Type B pancreatic cell (in vitro differentiated cells): ENCODE measurements at regions not wholly inside any gene's neighbourhood (a gene's known extent, or its start where the extent isn't known, plus 50 kb on each side); places are given as distances from the start of the nearest gene placed in this dataset.

Source experiments
- DNase-seq: peaks from one replicate; pipeline ENCODE4 v3.0.0; 2021; ENCODE audit warnings: mixed read lengths; ENCODE audit not compliant: unreplicated experiment; ENCODE audit errors: extremely low spot score
- H3K27ac Mint-ChIP-seq: 2 replicates; pipeline ENCODE4 v1.8.0; 2021; ENCODE audit warnings: mild to moderate bottlenecking, mixed read lengths
- H3K27me3 Mint-ChIP-seq: 2 replicates; pipeline ENCODE4 v1.8.0; 2021; ENCODE audit warnings: mixed read lengths
- H3K36me3 Mint-ChIP-seq: 2 replicates; pipeline ENCODE4 v1.8.0; 2021; ENCODE audit warnings: mixed read lengths
- H3K4me1 Mint-ChIP-seq: one replicate; pipeline ENCODE4 v1.8.0; 2021; ENCODE audit warnings: mixed read lengths; ENCODE audit not compliant: unreplicated experiment
- H3K4me3 Mint-ChIP-seq: 2 replicates; pipeline ENCODE4 v1.8.0; 2021; ENCODE audit warnings: mild to moderate bottlenecking, mixed read lengths
- H3K9me3 Mint-ChIP-seq: 2 replicates; pipeline ENCODE4 v1.8.0; 2021; ENCODE audit warnings: mixed read lengths
- TF ChIP-seq, protein P1 (sequence below): fragments of 200-600 bp; sonication (generic); conservative IDR thresholded peaks from 2 replicates; pipeline ENCODE4 v1.5.0; 2021; ENCODE audit warnings: antibody characterized with exemption, mild to moderate bottlenecking

DNA sequence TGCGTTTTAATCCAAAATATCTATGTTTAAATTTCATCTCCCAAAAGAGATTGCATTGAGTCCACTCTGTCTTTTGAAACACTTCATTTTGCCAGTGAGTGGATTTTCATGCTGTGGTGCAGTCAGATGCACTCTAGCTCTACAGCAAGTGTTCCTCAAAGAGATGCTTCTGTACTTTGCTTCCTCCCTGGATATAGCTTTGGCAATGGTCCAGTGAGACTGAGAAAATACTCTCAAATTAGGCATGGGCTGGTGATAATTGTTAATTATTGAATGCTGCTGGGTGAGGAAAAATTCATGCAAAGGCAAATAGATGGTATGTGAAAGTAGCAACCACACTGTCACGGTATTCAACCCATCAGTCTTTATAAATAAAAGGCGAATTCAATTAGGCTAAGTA lies 396.9 kb downstream of the ADGRL2 start:
- no peak overlapping the region for H3K27ac Mint-ChIP-seq
- no peaks in the 10 kb centered on the region for H3K27me3 Mint-ChIP-seq
- DNase-seq, result no peak
- TF ChIP-seq, protein P1, sequence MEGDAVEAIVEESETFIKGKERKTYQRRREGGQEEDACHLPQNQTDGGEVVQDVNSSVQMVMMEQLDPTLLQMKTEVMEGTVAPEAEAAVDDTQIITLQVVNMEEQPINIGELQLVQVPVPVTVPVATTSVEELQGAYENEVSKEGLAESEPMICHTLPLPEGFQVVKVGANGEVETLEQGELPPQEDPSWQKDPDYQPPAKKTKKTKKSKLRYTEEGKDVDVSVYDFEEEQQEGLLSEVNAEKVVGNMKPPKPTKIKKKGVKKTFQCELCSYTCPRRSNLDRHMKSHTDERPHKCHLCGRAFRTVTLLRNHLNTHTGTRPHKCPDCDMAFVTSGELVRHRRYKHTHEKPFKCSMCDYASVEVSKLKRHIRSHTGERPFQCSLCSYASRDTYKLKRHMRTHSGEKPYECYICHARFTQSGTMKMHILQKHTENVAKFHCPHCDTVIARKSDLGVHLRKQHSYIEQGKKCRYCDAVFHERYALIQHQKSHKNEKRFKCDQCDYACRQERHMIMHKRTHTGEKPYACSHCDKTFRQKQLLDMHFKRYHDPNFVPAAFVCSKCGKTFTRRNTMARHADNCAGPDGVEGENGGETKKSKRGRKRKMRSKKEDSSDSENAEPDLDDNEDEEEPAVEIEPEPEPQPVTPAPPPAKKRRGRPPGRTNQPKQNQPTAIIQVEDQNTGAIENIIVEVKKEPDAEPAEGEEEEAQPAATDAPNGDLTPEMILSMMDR, result no peak
- H3K9me3 Mint-ChIP-seq, result no peaks in the 10 kb centered on the region
- no peaks in the 10 kb centered on the region for H3K4me1 Mint-ChIP-seq
- H3K4me3 Mint-ChIP-seq, result no peak overlapping the region
- H3K36me3 Mint-ChIP-seq, result no peaks in the 10 kb centered on the region

DNA sequence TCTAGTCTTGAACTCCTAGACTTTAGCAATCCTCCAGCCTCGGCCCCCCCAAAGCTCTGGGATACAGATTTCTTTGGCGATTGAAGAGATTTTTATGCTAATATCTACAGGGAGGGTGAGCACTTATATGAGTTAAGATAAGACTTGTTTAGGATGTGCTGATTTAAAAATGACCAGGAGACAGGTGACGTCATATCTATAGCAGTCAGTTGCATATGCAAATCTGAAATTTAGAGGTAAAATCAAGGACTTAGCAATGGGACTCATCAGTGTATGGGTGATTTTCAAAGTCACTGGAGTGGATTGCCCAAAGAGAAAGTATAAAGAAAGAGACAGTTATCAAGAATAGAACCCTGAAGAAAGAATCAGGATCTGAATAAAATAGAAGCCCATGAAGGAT lies 394.5 kb downstream of the ADGRL2 start:
- no peak for DNase-seq
- Mint-ChIP-seq H3K27ac (no peak overlapping the region), H3K9me3 (no peaks in the 10 kb centered on the region), H3K36me3 (no peaks in the 10 kb centered on the region), H3K27me3 (no peaks in the 10 kb centered on the region), H3K4me1 (no peaks in the 10 kb centered on the region), H3K4me3 (no peak overlapping the region)
- TF ChIP-seq, protein P1, result no peak

DNA sequence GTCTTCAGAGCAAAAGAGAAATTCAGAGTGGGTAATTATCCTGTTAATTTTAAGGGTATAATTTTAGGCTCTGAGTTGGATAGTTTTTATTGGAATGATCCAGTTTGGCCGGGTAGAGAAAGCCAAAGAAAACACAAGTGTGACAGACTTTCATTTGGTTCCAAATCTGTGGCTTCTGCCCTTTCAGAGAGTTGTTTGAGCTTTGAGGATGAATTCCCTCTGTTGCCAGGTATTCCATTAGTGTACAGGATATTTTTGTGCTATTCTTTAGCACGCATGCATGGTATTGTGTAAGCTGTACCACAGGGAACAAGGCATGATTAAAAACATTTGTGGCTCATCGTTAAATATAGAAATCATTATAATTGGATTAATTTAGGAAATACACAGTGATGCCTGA lies 384.4 kb downstream of the ADGRL2 start:
- no peaks in the 10 kb centered on the region for H3K36me3 Mint-ChIP-seq
- H3K4me3 Mint-ChIP-seq, result no peak overlapping the region
- DNase-seq, result no peak
- H3K27ac Mint-ChIP-seq, result no peak overlapping the region
- no peaks in the 10 kb centered on the region for H3K9me3 Mint-ChIP-seq
- no peaks in the 10 kb centered on the region for H3K27me3 Mint-ChIP-seq
- H3K4me1 Mint-ChIP-seq, result no peaks in the 10 kb centered on the region
- TF ChIP-seq, protein P1, result no peak

DNA sequence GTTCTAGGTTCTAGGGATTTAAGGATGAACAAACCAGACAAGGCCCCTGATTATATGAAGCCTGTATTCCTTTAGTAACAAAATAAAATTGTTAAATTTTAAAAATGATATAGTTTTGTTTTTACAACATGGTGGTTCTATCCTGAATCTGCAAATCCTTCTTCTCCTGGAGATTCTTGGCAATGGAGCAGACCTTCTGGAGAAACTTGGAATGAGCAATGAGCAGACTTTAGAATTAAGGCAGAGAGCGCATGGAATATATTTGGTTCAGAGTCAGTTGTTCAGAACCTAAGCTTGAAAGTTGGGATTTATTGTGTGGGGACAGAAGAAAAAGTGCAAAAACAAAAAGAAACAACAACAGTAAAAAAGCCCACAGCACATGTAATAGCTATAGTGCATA lies 381.1 kb downstream of the ADGRL2 start:
- Mint-ChIP-seq H3K27ac (no peak overlapping the region), H3K9me3 (no peaks in the 10 kb centered on the region), H3K4me1 (no peaks in the 10 kb centered on the region), H3K27me3 (no peaks in the 10 kb centered on the region), H3K4me3 (no peak overlapping the region), H3K36me3 (no peaks in the 10 kb centered on the region)
- no peak for DNase-seq
- TF ChIP-seq, protein P1, result no peak

DNA sequence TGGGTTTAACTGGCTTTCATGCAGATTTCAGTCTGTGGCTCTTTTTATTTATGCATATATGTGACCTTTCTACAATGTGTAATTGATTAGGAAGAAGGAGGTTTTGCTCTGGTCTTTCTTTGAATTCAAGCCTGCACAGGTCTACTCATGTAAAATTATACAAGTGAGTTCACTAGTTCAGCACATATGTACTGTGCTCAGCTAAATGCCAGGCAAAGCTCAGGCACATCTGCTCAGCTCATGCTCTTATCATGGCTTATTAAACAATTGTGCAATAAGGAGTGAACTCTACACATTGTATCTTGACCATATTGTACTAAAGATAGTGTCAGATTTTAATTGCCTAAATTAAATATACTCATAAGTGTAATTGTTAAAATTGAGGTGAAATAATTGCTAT lies 378.4 kb downstream of the ADGRL2 start:
- Mint-ChIP-seq H3K27me3 (no peaks in the 10 kb centered on the region), H3K4me1 (no peaks in the 10 kb centered on the region), H3K9me3 (no peaks in the 10 kb centered on the region), H3K4me3 (no peak overlapping the region), H3K36me3 (no peaks in the 10 kb centered on the region), H3K27ac (no peak overlapping the region)
- no peak for DNase-seq
- TF ChIP-seq, protein P1, result no peak

DNA sequence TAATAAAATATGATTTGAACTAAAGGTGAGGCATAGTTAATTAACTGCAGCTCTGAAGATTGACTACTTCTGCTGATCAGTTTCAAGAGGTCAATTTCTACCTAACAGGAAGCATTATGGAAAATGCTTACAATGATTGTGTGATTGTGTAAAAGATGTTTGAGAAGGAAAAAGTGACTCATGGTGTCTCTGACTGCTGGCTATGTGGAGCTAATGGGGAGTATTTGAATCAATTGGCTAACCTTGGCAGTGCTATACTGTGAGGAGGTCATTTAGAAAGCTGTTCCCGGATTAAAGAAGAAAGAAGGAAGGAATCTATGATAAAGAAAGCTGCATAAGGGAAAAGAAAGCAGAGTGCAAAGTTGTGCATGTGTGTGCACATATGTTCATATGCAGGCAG lies 376.5 kb downstream of the ADGRL2 start:
- no peak for DNase-seq
- Mint-ChIP-seq H3K4me3 (no peak overlapping the region), H3K4me1 (no peaks in the 10 kb centered on the region), H3K27ac (no peak overlapping the region), H3K9me3 (no peaks in the 10 kb centered on the region), H3K36me3 (no peaks in the 10 kb centered on the region), H3K27me3 (no peaks in the 10 kb centered on the region)
- TF ChIP-seq, protein P1, result no peak
